Mucosa of descending colon (tissue), 3 donors: ENCODE measurements at regions not wholly inside any gene's neighbourhood (a gene's known extent, or its start where the extent isn't known, plus 50 kb on each side); places are given as distances from the start of the nearest gene placed in this dataset.

Experiments
- ATAC-seq: fragments of 200-7000 bp; cut with Tn5 transposase; one replicate; pipeline ENCODE4 v1.9.1; 2020; ENCODE audit warnings: mild to moderate bottlenecking, moderate library complexity
- DNase-seq, 3 donors: peaks; one replicate each; pipeline ENCODE4 v3.0.0-alpha.2; 2020
- H3K36me3 ChIP-seq: fragments of 200-600 bp; one replicate; pipeline ENCODE4 v1.8.0; 2021; ENCODE audit warnings: low read depth, mild to moderate bottlenecking
- H3K4me1 ChIP-seq: fragments of 200-600 bp; one replicate; pipeline ENCODE4 v1.8.0; 2021; ENCODE audit warnings: low read depth, mild to moderate bottlenecking
- H3K4me3 ChIP-seq: fragments of 200-600 bp; one replicate; pipeline ENCODE4 v1.8.0; 2021; ENCODE audit warnings: mild to moderate bottlenecking
- H3K9me3 ChIP-seq: fragments of 200-600 bp; one replicate; pipeline ENCODE4 v1.8.0; 2021; ENCODE audit warnings: mild to moderate bottlenecking
- intact Hi-C, 2 donors: fragments of 100-400 bp; cut with DNase I in 1 of 2; cut with micrococcal nuclease in 1 of 2; formaldehyde crosslinking; loops; one replicate each; pipeline versions ENCODE4 v1.11.0 to v1.11.1; 2022; cut with DNase I, micrococcal nuclease
- TF ChIP-seq, protein P1 (sequence below): fragments of 200-600 bp; IDR thresholded peaks from one replicate; pipeline ENCODE4 v1.8.0; 2022; ENCODE audit warnings: antibody characterized with exemption, mild to moderate bottlenecking
- donor health status: DM: no; HTN: no; CAD: no; lungs with moderate emphysema.
- donor health status: DM: no; HTN: no; CAD: no.
- donor health status: DM: no; HTN: yes; CAD: no.

DNA sequence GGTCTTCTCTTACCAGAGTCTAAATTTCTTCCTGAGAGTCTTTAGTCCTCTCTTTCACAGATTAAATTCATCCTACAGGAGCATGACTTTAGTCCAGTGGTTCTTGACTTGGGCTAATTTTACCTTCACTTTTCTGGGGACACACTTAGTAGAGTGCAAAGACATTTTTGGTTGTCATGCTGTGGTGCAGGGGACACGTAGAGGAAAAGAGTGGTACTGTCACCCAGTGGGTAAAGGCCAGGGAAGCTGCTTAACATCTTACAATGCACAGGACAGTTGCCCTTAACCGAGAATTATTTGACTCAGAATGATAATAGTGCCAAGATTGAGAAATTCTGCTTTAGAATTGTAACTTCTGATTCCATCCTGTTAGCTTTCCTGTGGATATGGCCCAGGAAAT, 772.5 kb upstream of the GRM7 start:
- no peaks in the 10 kb centered on the region for H3K4me1 ChIP-seq
- intact Hi-C loops = no loop called here
- H3K4me3 ChIP-seq = no peak overlapping the region
- no peak for DNase-seq
- no peaks in the 10 kb centered on the region for H3K36me3 ChIP-seq
- no peak for ATAC-seq
- TF ChIP-seq, protein P1, sequence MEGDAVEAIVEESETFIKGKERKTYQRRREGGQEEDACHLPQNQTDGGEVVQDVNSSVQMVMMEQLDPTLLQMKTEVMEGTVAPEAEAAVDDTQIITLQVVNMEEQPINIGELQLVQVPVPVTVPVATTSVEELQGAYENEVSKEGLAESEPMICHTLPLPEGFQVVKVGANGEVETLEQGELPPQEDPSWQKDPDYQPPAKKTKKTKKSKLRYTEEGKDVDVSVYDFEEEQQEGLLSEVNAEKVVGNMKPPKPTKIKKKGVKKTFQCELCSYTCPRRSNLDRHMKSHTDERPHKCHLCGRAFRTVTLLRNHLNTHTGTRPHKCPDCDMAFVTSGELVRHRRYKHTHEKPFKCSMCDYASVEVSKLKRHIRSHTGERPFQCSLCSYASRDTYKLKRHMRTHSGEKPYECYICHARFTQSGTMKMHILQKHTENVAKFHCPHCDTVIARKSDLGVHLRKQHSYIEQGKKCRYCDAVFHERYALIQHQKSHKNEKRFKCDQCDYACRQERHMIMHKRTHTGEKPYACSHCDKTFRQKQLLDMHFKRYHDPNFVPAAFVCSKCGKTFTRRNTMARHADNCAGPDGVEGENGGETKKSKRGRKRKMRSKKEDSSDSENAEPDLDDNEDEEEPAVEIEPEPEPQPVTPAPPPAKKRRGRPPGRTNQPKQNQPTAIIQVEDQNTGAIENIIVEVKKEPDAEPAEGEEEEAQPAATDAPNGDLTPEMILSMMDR = no peak
- no peaks in the 10 kb centered on the region for H3K9me3 ChIP-seq

GRCh38 chr3:6089780-6090179, 771.1 kb upstream of the GRM7 start:
- Histone ChIP-seq H3K4me3 (no peak overlapping the region), H3K9me3 (no peaks in the 10 kb centered on the region), H3K36me3 (no peaks in the 10 kb centered on the region), H3K4me1 (no peaks in the 10 kb centered on the region)
- intact Hi-C loops = no loop called here
- DNase-seq = no peak
- TF ChIP-seq, protein P1 = no peak
- no peak for ATAC-seq

GRCh38 chr3:6091262-6091661, 769.7 kb upstream of the GRM7 start:
- ATAC-seq (no peak), DNase-seq (no peak)
- H3K4me1 ChIP-seq = no peaks in the 10 kb centered on the region
- H3K9me3 ChIP-seq = no peaks in the 10 kb centered on the region
- H3K4me3 ChIP-seq = no peak overlapping the region
- intact Hi-C loops = no loop called here
- TF ChIP-seq, protein P1 = no peak
- no peaks in the 10 kb centered on the region for H3K36me3 ChIP-seq

GRCh38 chr3:6095006-6095405, 765.9 kb upstream of the GRM7 start:
- TF ChIP-seq, protein P1 = no peak
- intact Hi-C loops = no loop called here
- Histone ChIP-seq H3K36me3 (no peaks in the 10 kb centered on the region), H3K4me1 (no peaks in the 10 kb centered on the region), H3K9me3 (no peaks in the 10 kb centered on the region), H3K4me3 (no peak overlapping the region)
- ATAC-seq (no peak), DNase-seq (no peak)

- no peak for DNase-seq
- Histone ChIP-seq H3K9me3 (no peaks in the 10 kb centered on the region), H3K4me3 (no peak overlapping the region), H3K4me1 (no peaks in the 10 kb centered on the region), H3K36me3 (no peaks in the 10 kb centered on the region)
- TF ChIP-seq, protein P1 = no peak
- no peak for ATAC-seq
- intact Hi-C loops = no loop called here
These were observed 763.9 kb upstream of the GRM7 start for GRCh38 chr3:6097021-6097420.

GRCh38 chr3:6097556-6097955, 763.4 kb upstream of the GRM7 start:
- Histone ChIP-seq H3K4me1 (no peaks in the 10 kb centered on the region), H3K9me3 (no peaks in the 10 kb centered on the region), H3K4me3 (no peak overlapping the region), H3K36me3 (no peaks in the 10 kb centered on the region)
- ATAC-seq (no peak), DNase-seq (no peak)
- intact Hi-C loops = no loop called here
- TF ChIP-seq, protein P1 = no peak
